HCT116 (cell line): ENCODE measurements at regions not wholly inside any gene's neighbourhood (a gene's known extent, or its start where the extent isn't known, plus 50 kb on each side); places are given as distances from the start of the nearest gene placed in this dataset.

Experiments used
- EGR1 ChIP-seq: IDR thresholded peaks from 2 replicates; pipeline ENCODE4 v1.6.1; 2012; ENCODE audit warnings: low read depth
- EZH2 ChIP-seq: fragments of 200-600 bp; sonication (generic); IDR thresholded peaks from 2 replicates; pipeline ENCODE4 v1.6.1; 2017; ENCODE audit warnings: antibody characterized with exemption, mixed run types
- EZH2phosphoT487 ChIP-seq: fragments of 200-600 bp; IDR thresholded peaks from 2 replicates; pipeline ENCODE4 v1.6.1; 2018; ENCODE audit warnings: antibody characterized with exemption, borderline replicate concordance
- POLR2A ChIP-seq: IDR thresholded peaks from 2 replicates; pipeline ENCODE4 v1.7.0; 2011; ENCODE audit warnings: borderline replicate concordance; ENCODE audit not compliant: insufficient read depth, insufficient read length; ENCODE audit errors: extremely low read depth
- POLR2AphosphoS5 ChIP-seq: IDR thresholded peaks from 2 replicates; pipeline ENCODE4 v1.6.1; 2011; ENCODE audit warnings: mild to moderate bottlenecking, low read depth, low read length, moderate library complexity
- SP1 ChIP-seq: IDR thresholded peaks from 2 replicates; pipeline ENCODE4 v1.6.1; 2012; ENCODE audit warnings: low read depth
- SRF ChIP-seq: IDR thresholded peaks from 2 replicates; pipeline ENCODE4 v1.6.1; 2012; ENCODE audit warnings: low read depth
- TF ChIP-seq, protein P1 (sequence below), 3 experiments: fragments of 200-600 bp in 1 of 3; sonication (generic) in 1 of 3; IDR thresholded peaks in 2 of 3; conservative IDR thresholded peaks in 1 of 3; 2 replicates each; pipeline ENCODE4 v1.5.1; 2012 to 2017; ENCODE audit warnings: low read depth in 2 of 3, low read length in 2 of 3, antibody characterized with exemption in 1 of 3, borderline replicate concordance in 1 of 3, control low read depth in 1 of 3, mild to moderate bottlenecking in 1 of 3, mixed read lengths in 1 of 3, mixed run types in 1 of 3, moderate library complexity in 1 of 3; ENCODE audit not compliant: insufficient read depth in 1 of 3

DNA sequence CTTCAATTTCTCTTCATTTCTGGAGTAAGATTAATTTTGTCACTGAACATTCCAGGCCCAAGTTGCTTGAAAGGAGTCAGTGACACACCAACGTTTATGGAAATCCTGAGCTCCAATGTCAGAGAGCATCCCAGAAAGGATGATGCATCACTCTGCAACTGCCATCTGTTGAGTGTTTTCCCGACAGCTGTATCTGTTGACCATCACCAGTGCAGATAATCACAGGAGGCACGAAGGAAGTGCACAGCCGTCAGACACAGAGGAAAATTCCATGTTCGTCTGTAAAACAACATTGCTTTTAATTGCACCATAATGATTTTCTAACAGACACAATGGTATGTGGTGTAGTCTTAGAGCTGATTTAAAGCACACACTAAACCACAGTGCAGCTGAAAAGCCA, 376.7 kb upstream of the ADGRL2 start:
- TF ChIP-seq, protein P1, sequence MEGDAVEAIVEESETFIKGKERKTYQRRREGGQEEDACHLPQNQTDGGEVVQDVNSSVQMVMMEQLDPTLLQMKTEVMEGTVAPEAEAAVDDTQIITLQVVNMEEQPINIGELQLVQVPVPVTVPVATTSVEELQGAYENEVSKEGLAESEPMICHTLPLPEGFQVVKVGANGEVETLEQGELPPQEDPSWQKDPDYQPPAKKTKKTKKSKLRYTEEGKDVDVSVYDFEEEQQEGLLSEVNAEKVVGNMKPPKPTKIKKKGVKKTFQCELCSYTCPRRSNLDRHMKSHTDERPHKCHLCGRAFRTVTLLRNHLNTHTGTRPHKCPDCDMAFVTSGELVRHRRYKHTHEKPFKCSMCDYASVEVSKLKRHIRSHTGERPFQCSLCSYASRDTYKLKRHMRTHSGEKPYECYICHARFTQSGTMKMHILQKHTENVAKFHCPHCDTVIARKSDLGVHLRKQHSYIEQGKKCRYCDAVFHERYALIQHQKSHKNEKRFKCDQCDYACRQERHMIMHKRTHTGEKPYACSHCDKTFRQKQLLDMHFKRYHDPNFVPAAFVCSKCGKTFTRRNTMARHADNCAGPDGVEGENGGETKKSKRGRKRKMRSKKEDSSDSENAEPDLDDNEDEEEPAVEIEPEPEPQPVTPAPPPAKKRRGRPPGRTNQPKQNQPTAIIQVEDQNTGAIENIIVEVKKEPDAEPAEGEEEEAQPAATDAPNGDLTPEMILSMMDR (IDR thresholded peaks at IDR 0.05 in 2 of 3, conservative IDR thresholded peaks at IDR 0.05 in 1 of 3; ENCODE audit: borderline replicate concordance in 1 of 3, insufficient read depth in 1 of 3, low read depth in 2 of 3, low read length in 2 of 3) = no peak
- TF ChIP-seq EGR1 = no peak
- TF ChIP-seq POLR2A = no peak
- no peak for TF ChIP-seq EZH2
- no peak for TF ChIP-seq POLR2AphosphoS5
- TF ChIP-seq SRF = no peak
- TF ChIP-seq SP1 = no peak
- no peak for TF ChIP-seq EZH2phosphoT487
